ENCODE measurements at regions not wholly inside any gene's neighbourhood (a gene's known extent, or its start where the extent isn't known, plus 50 kb on each side); places are given as distances from the start of the nearest gene placed in this dataset.

GRCh38 chr21:45592208-45592619, 50.0 kb upstream of the SLC19A1 start:
- Histone ChIP-seq H3K9me3 (peaks cover 0 to 2% (median 0%) of the 10 kb centered on the region in 3 donors), H3K4me1 (peaks cover 0 to 3% of the 10 kb centered on the region in 2 donors), H3K36me3 (no peaks in the 10 kb centered on the region), H3K27ac (no peak overlapping the region), H3K27me3 (peaks cover 35 to 61% (median 50%) of the 10 kb centered on the region in 3 donors), H3K4me3 (no peak overlapping the region)
- in situ Hi-C loops (cut with MboI; ENCODE audit: low sequenced_read_pairs in 4 of 4), result loop anchor here in 1 of 4 donors (25.0 kb wide), 1 partner anchor 95 kb away; no protein-coding TSS in a partner anchor
- intact Hi-C loops (cut with DNase I; ENCODE audit: low total_unique reads), result no loop called here
- no peak for ATAC-seq
- DNase-seq, result no peak
- TF ChIP-seq POLR2A (IDR thresholded peaks at IDR 0.05), result no peak
- TF ChIP-seq, protein P1, sequence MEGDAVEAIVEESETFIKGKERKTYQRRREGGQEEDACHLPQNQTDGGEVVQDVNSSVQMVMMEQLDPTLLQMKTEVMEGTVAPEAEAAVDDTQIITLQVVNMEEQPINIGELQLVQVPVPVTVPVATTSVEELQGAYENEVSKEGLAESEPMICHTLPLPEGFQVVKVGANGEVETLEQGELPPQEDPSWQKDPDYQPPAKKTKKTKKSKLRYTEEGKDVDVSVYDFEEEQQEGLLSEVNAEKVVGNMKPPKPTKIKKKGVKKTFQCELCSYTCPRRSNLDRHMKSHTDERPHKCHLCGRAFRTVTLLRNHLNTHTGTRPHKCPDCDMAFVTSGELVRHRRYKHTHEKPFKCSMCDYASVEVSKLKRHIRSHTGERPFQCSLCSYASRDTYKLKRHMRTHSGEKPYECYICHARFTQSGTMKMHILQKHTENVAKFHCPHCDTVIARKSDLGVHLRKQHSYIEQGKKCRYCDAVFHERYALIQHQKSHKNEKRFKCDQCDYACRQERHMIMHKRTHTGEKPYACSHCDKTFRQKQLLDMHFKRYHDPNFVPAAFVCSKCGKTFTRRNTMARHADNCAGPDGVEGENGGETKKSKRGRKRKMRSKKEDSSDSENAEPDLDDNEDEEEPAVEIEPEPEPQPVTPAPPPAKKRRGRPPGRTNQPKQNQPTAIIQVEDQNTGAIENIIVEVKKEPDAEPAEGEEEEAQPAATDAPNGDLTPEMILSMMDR (IDR thresholded peaks at IDR 0.05 in 4 of 5, conservative IDR thresholded peaks at IDR 0.05 in 1 of 5), result no peak

DNA sequence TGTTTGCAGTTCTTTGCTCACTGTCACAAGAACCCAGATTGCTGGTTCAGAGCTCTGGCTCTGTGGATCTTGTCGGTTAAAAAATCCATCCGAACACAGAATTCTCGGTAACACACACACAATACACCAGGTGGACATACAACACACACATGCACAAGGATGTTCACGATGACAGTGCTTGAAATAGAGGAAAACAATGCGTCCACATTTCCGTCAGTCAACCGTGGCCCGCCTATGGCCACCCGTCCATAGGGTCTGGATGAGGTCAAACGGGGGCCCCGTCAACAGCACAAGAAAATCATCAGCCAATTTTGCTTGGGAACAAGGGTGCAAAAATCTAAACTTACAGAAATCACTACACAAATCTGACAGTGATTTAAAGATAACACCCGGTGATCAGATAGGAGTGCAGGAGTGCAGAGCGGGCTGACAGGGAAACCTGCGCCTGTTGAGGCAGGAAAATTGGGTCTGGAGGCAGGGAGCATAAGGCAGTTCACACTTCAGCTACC, 50.4 kb upstream of the SLC19A1 start:
- Histone ChIP-seq H3K27me3 (peaks cover 32 to 61% (median 50%) of the 10 kb centered on the region in 3 donors), H3K36me3 (no peaks in the 10 kb centered on the region), H3K27ac (no peak overlapping the region), H3K4me1 (peaks cover 0 to 3% of the 10 kb centered on the region in 2 donors), H3K9me3 (no peaks in the 10 kb centered on the region), H3K4me3 (no peak overlapping the region)
- in situ Hi-C loops (cut with MboI; ENCODE audit: low sequenced_read_pairs in 4 of 4), result loop anchor here in 1 of 4 donors (25.0 kb wide), 1 partner anchor 95 kb away; no protein-coding TSS in a partner anchor
- intact Hi-C loops (cut with DNase I; ENCODE audit: low total_unique reads), result no loop called here
- ATAC-seq, result no peak
- TF ChIP-seq POLR2A (IDR thresholded peaks at IDR 0.05), result no peak
- TF ChIP-seq, protein P1 (IDR thresholded peaks at IDR 0.05 in 4 of 5, conservative IDR thresholded peaks at IDR 0.05 in 1 of 5), result no peak
- DNase-seq, result no peak

- Histone ChIP-seq H3K27ac (no peak overlapping the region), H3K27me3 (peaks cover 26 to 57% (median 47%) of the 10 kb centered on the region in 3 donors), H3K4me3 (no peak overlapping the region), H3K4me1 (peaks cover 0 to 3% of the 10 kb centered on the region in 2 donors), H3K9me3 (no peaks in the 10 kb centered on the region), H3K36me3 (no peaks in the 10 kb centered on the region)
- intact Hi-C loops (cut with DNase I; ENCODE audit: low total_unique reads), result no loop called here
- TF ChIP-seq, protein P1 (IDR thresholded peaks at IDR 0.05 in 4 of 5, conservative IDR thresholded peaks at IDR 0.05 in 1 of 5), result no peak
- TF ChIP-seq POLR2A (IDR thresholded peaks at IDR 0.05), result no peak
- in situ Hi-C loops (cut with MboI; ENCODE audit: low sequenced_read_pairs in 4 of 4), result loop anchor here in 1 of 4 donors (25.0 kb wide), 1 partner anchor 94 kb away; no protein-coding TSS in a partner anchor
- DNase-seq (no peak), ATAC-seq (no peak)
These were observed 50.1 kb upstream of the PCBP3 start for GRCh38 chr21:45593162-45594022.

Data from gastrocnemius medialis (tissue), 4 donors.